Endothelial cell of umbilical vein (primary cell): ENCODE measurements at regions not wholly inside any gene's neighbourhood (a gene's known extent, or its start where the extent isn't known, plus 50 kb on each side); places are given as distances from the start of the nearest gene placed in this dataset.

ENCODE experiments used
- BruUV-seq: library from RNA; stranded (reverse); fragments of 400-500 nt; replicated peaks from 2 replicates; lab custom pipeline; 2021; lab: Mats Ljungman, UMichigan
- CTCF ChIA-PET: fragments of 300-600, 350-600 bp; sonication (Branson Sonifier 250); formaldehyde crosslinking; loops from one replicate; lab custom pipeline; 2021; ENCODE audit warnings: antibody characterized with exemption, inconsistent platforms; lab: Charles Lee
- POLR2A ChIA-PET: fragments of 300-600, 350-600 bp; sonication (Branson Sonifier 250); formaldehyde crosslinking; loops from one replicate; lab custom pipeline; 2021; ENCODE audit warnings: antibody characterized with exemption, inconsistent platforms; lab: Charles Lee
- DNase-seq: peaks from one replicate; pipeline ENCODE4 v3.0.0-alpha.2; 2011; ENCODE audit warnings: low read depth, low spot score
- FAIRE-seq: peaks from 2 replicates; lab custom pipeline; 2011; peaks lifted over from hg19 to GRCh38; lab: Jason Lieb, UNC
- H2AFZ ChIP-seq: 2 replicates; pipeline ENCODE4 v1.6.0; 2012; ENCODE audit warnings: low read depth, low read length, control low read depth, inconsistent platforms
- H3K27ac ChIP-seq: 2 replicates; pipeline ENCODE4 v1.5.1; 2011; ENCODE audit warnings: low read depth, mild to moderate bottlenecking, control low read depth, low read length, moderate library complexity; ENCODE audit not compliant: insufficient read depth
- H3K27me3 ChIP-seq, 2 experiments: 2 replicates each; pipeline versions ENCODE4 v1.6.0 to v1.6.1; 2011; ENCODE audit warnings: low read length in 2 of 2, mixed read lengths in 1 of 2; ENCODE audit not compliant: control insufficient read depth in 2 of 2, insufficient read depth in 2 of 2
- H3K36me3 ChIP-seq, 2 experiments: 2 replicates in 1 of 2; 3 replicates in 1 of 2; pipeline ENCODE4 v1.5.1; 2011; ENCODE audit warnings: low read length in 2 of 2, mild to moderate bottlenecking in 1 of 2, moderate library complexity in 1 of 2; ENCODE audit not compliant: control insufficient read depth in 2 of 2, insufficient read depth in 2 of 2; ENCODE audit errors: extremely low read depth in 1 of 2
- H3K4me1 ChIP-seq: 3 replicates; pipeline ENCODE4 v1.5.1; 2011; ENCODE audit warnings: mild to moderate bottlenecking, low read length; ENCODE audit not compliant: control insufficient read depth, insufficient read depth; ENCODE audit errors: extremely low read depth
- H3K4me2 ChIP-seq: 2 replicates; pipeline ENCODE4 v1.6.1; 2011; ENCODE audit warnings: low read length, control low read depth, mixed read lengths; ENCODE audit not compliant: insufficient read depth
- H3K4me3 ChIP-seq, 3 experiments: fragments of 200-600 bp in 1 of 3; sonication (generic), shearing (Covaris generic) in 1 of 3; replicated peaks in 1 of 3; 2 replicates each; pipeline ENCODE4 v1.5.1; 2011 to 2016; ENCODE audit warnings: control low read depth in 3 of 3, low read length in 3 of 3, mild to moderate bottlenecking in 2 of 3, inconsistent platforms in 1 of 3, low read depth in 1 of 3, moderate library complexity in 1 of 3; ENCODE audit not compliant: insufficient read depth in 1 of 3
- H3K79me2 ChIP-seq: 2 replicates; pipeline ENCODE4 v1.6.0; 2012; ENCODE audit warnings: low read length, inconsistent platforms; ENCODE audit not compliant: control insufficient read depth, insufficient read depth
- H3K9ac ChIP-seq: replicated peaks from 2 replicates; pipeline ENCODE3; 2011; ENCODE audit warnings: low read length, control low read depth; ENCODE audit not compliant: insufficient read depth; ENCODE audit errors: extremely low read depth
- H3K9me1 ChIP-seq: replicated peaks from 3 replicates; pipeline ENCODE4 v1.6.0; 2011; ENCODE audit warnings: mild to moderate bottlenecking, low read length; ENCODE audit not compliant: control insufficient read depth, insufficient read depth; ENCODE audit errors: extremely low read depth
- H3K9me3 ChIP-seq: replicated peaks from 2 replicates; pipeline ENCODE4 v1.5.1; 2012; ENCODE audit warnings: low read length, inconsistent platforms; ENCODE audit not compliant: control insufficient read depth, insufficient read depth
- H4K20me1 ChIP-seq: replicated peaks from 2 replicates; pipeline ENCODE3; 2011; ENCODE audit warnings: mild to moderate bottlenecking, low read length; ENCODE audit not compliant: control insufficient read depth, insufficient read depth; ENCODE audit errors: extremely low read depth
- EZH2 ChIP-seq: IDR thresholded peaks from 2 replicates; pipeline ENCODE4 v1.6.1; 2012; ENCODE audit warnings: borderline replicate concordance, low read depth, mild to moderate bottlenecking, moderate library complexity, low read length, inconsistent platforms; ENCODE audit not compliant: severe bottlenecking
- FOS ChIP-seq: IDR thresholded peaks from 2 replicates; pipeline ENCODE4 v1.6.1; 2011; ENCODE audit warnings: mild to moderate bottlenecking, low read length, moderate library complexity, borderline replicate concordance; ENCODE audit not compliant: insufficient read depth
- GATA2 ChIP-seq: IDR thresholded peaks from 2 replicates; pipeline ENCODE4 v1.7.0; 2011; ENCODE audit warnings: low read depth, mild to moderate bottlenecking, moderate library complexity, mixed read lengths, low read length; ENCODE audit not compliant: insufficient read length, insufficient read depth
- JUN ChIP-seq: IDR thresholded peaks from 2 replicates; pipeline ENCODE4 v1.6.1; 2011; ENCODE audit warnings: borderline replicate concordance, low read depth; ENCODE audit not compliant: insufficient read length, insufficient read depth
- MYC ChIP-seq: IDR thresholded peaks from one replicate; pipeline ENCODE4 v1.6.1; 2011; ENCODE audit warnings: mild to moderate bottlenecking, low read depth, low read length
- POLR2A ChIP-seq: IDR thresholded peaks from 2 replicates; pipeline ENCODE4 v1.6.1; 2012; ENCODE audit warnings: low read depth, mild to moderate bottlenecking, control low read depth, low read length
- POLR2AphosphoS5 ChIP-seq: IDR thresholded peaks from 2 replicates; pipeline ENCODE4 v1.6.1; 2012; ENCODE audit warnings: low read depth, mild to moderate bottlenecking, control low read depth, low read length, moderate library complexity; ENCODE audit not compliant: insufficient read depth
- dilution Hi-C: fragments of 300-500 bp; cut with MboI; formaldehyde crosslinking; loops from one replicate; pipeline ENCODE4 v1.15.0; 2019; ENCODE audit warnings: low sequenced_read_pairs; ENCODE audit not compliant: extremely low pct_ligation_motif_present
- intact Hi-C: fragments of 100-400 bp; cut with micrococcal nuclease; formaldehyde crosslinking; loops from one replicate; pipeline ENCODE4 v1.10.0; 2022
- TF ChIP-seq, protein P1 (sequence below): IDR thresholded peaks from 2 replicates; pipeline ENCODE4 v1.6.1; 2011; ENCODE audit not compliant: insufficient read depth, insufficient read length
- TF ChIP-seq, protein P2 (sequence below), 2 donors: IDR thresholded peaks; 1 replicate in 1 of 2; 2 replicates in 1 of 2; pipeline ENCODE4 v1.5.1; 2011; ENCODE audit warnings: low read length in 2 of 2, mild to moderate bottlenecking in 2 of 2, moderate library complexity in 2 of 2, control low read depth in 1 of 2, inconsistent platforms in 1 of 2, low read depth in 1 of 2; ENCODE audit not compliant: insufficient read depth in 1 of 2; ENCODE audit errors: extremely low read depth in 1 of 2

DNA sequence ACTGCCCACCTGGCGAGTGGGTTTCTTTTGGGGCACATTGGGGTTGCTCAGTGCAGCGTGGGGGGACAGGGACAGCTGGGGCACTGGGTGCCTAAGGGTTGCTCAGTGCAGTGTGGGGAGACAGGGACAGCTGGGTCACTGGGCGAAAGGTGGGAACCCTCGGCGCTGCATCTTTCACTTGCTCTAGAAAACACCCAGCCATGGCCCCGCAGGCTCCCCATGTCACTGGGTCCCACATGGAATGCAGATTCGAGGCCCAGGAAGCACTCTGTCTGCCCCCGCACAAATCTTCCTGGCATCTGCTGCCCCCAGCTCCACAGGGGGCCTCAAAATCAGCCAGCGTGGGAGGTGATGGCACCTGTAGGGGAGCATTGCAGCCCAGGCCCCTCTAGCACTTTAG, 229.3 kb downstream of the BRD1 start:
- no TSS peak for BruUV-seq
- CTCF ChIA-PET: no interaction called here
- intact Hi-C loops: no loop called here

More for the DNA sequence above, 229.3 kb downstream of the BRD1 start:
- H3K27me3 ChIP-seq: no peaks in the 10 kb centered on the region
- DNase-seq (no peak), FAIRE-seq (no peak)
- H3K4me2 ChIP-seq: no peak overlapping the region
- H3K79me2 ChIP-seq: no peaks in the 10 kb centered on the region
- no peak overlapping the region for H3K27ac ChIP-seq
- no peaks in the 10 kb centered on the region for H3K9me1 ChIP-seq
- H3K4me3 ChIP-seq: no peak overlapping the region
- peaks cover 0 to 3% of the 10 kb centered on the region in 2 experiments for H3K36me3 ChIP-seq
- H4K20me1 ChIP-seq: no peaks in the 10 kb centered on the region
- no peak overlapping the region for H2AFZ ChIP-seq
- POLR2A ChIA-PET: no interaction called here
- no peaks in the 10 kb centered on the region for H3K9me3 ChIP-seq
- dilution Hi-C loops: no loop called here
- no peaks in the 10 kb centered on the region for H3K4me1 ChIP-seq
- TF ChIP-seq FOS (no peak), POLR2A (no peak), MYC (no peak), POLR2AphosphoS5 (no peak), GATA2 (no peak), JUN (no peak), EZH2 (no peak)
- TF ChIP-seq, protein P1, sequence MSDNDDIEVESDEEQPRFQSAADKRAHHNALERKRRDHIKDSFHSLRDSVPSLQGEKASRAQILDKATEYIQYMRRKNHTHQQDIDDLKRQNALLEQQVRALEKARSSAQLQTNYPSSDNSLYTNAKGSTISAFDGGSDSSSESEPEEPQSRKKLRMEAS: no peak
- TF ChIP-seq, protein P2, sequence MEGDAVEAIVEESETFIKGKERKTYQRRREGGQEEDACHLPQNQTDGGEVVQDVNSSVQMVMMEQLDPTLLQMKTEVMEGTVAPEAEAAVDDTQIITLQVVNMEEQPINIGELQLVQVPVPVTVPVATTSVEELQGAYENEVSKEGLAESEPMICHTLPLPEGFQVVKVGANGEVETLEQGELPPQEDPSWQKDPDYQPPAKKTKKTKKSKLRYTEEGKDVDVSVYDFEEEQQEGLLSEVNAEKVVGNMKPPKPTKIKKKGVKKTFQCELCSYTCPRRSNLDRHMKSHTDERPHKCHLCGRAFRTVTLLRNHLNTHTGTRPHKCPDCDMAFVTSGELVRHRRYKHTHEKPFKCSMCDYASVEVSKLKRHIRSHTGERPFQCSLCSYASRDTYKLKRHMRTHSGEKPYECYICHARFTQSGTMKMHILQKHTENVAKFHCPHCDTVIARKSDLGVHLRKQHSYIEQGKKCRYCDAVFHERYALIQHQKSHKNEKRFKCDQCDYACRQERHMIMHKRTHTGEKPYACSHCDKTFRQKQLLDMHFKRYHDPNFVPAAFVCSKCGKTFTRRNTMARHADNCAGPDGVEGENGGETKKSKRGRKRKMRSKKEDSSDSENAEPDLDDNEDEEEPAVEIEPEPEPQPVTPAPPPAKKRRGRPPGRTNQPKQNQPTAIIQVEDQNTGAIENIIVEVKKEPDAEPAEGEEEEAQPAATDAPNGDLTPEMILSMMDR (IDR thresholded peaks at IDR 0.05; ENCODE audit: extremely low read depth in 1 of 2, insufficient read depth in 1 of 2, low read depth in 1 of 2, low read length in 2 of 2): no peak
- no peak overlapping the region for H3K9ac ChIP-seq
